ENCODE measurements at regions not wholly inside any gene's neighbourhood (a gene's known extent, or its start where the extent isn't known, plus 50 kb on each side); places are given as distances from the start of the nearest gene placed in this dataset.

GRCh38 chr4:137203601-137204000, 328.7 kb downstream of the PCDH18 start:
- TF ChIP-seq CTCF (IDR thresholded peaks at IDR 0.05; ENCODE audit: insufficient read depth, low read length, poor library complexity, severe bottlenecking) (no peak), EZH2phosphoT487 (conservative IDR thresholded peaks at IDR 0.05; ENCODE audit: low read length) (no peak)

All from SU-DHL-6 (cell line).